ENCODE measurements at regions not wholly inside any gene's neighbourhood (a gene's known extent, or its start where the extent isn't known, plus 50 kb on each side); places are given as distances from the start of the nearest gene placed in this dataset.

- DNase-seq (ENCODE audit: low read depth in 4 of 4, low spot score in 3 of 4), result no peak
Measured at GRCh38 chr18:2312440-2312839, 258.9 kb downstream of the METTL4 start.

GRCh38 chr18:2313332-2313731 lies 258.0 kb downstream of the METTL4 start:
- no peak for DNase-seq (ENCODE audit: low read depth in 4 of 4, low spot score in 3 of 4)

GRCh38 chr18:2316082-2316750 lies 255.1 kb downstream of the METTL4 start:
- DNase-seq (ENCODE audit: low read depth in 4 of 4, low spot score in 3 of 4), result no peak

GRCh38 chr18:2316751-2317696 lies 254.3 kb downstream of the METTL4 start:
- DNase-seq (ENCODE audit: low read depth in 4 of 4, low spot score in 3 of 4), result no peak

- no peak for DNase-seq (ENCODE audit: low read depth in 4 of 4, low spot score in 3 of 4)
Measured at GRCh38 chr18:2324459-2324858, 246.8 kb downstream of the METTL4 start.

- no peak for DNase-seq (ENCODE audit: low read depth in 4 of 4, low spot score in 3 of 4)
Measured at GRCh38 chr18:2325308-2325849, 245.9 kb downstream of the METTL4 start.

- DNase-seq (ENCODE audit: low read depth in 4 of 4, low spot score in 3 of 4), result no peak
Measured at GRCh38 chr18:2325933-2326332, 245.4 kb downstream of the METTL4 start.

- no peak for DNase-seq (ENCODE audit: low read depth in 4 of 4, low spot score in 3 of 4)
Measured at GRCh38 chr18:2326999-2327398, 244.3 kb downstream of the METTL4 start.

GRCh38 chr18:2330764-2331163 lies 240.5 kb downstream of the METTL4 start:
- DNase-seq (ENCODE audit: low read depth in 4 of 4, low spot score in 3 of 4), result no peak

GRCh38 chr18:2331491-2331890 lies 239.8 kb downstream of the METTL4 start:
- DNase-seq (ENCODE audit: low read depth in 4 of 4, low spot score in 3 of 4), result no peak

GRCh38 chr18:2336690-2337392 lies 234.5 kb downstream of the METTL4 start:
- no peak for DNase-seq (ENCODE audit: low read depth in 4 of 4, low spot score in 3 of 4)

- DNase-seq (ENCODE audit: low read depth in 4 of 4, low spot score in 3 of 4), result no peak
Measured at GRCh38 chr18:2337552-2338141, 233.7 kb downstream of the METTL4 start.

GRCh38 chr18:2338601-2339000 lies 232.7 kb downstream of the METTL4 start:
- no peak for DNase-seq (ENCODE audit: low read depth in 4 of 4, low spot score in 3 of 4)

GRCh38 chr18:2340335-2340734 lies 231.0 kb downstream of the METTL4 start:
- no peak for DNase-seq (ENCODE audit: low read depth in 4 of 4, low spot score in 3 of 4)

GRCh38 chr18:2348003-2348402 lies 223.3 kb downstream of the METTL4 start:
- DNase-seq (ENCODE audit: low read depth in 4 of 4, low spot score in 3 of 4), result no peak

- DNase-seq (ENCODE audit: low read depth in 4 of 4, low spot score in 3 of 4), result no peak
Measured at GRCh38 chr18:2351126-2351850, 220.0 kb downstream of the METTL4 start.

GRCh38 chr18:2354292-2354691 lies 217.0 kb downstream of the METTL4 start:
- no peak for DNase-seq (ENCODE audit: low read depth in 4 of 4, low spot score in 3 of 4)

- DNase-seq (ENCODE audit: low read depth in 4 of 4, low spot score in 3 of 4), result no peak
Measured at GRCh38 chr18:2356906-2357305, 214.4 kb downstream of the METTL4 start.

GRCh38 chr18:2360861-2361260 lies 210.4 kb downstream of the METTL4 start:
- no peak for DNase-seq (ENCODE audit: low read depth in 4 of 4, low spot score in 3 of 4)

- DNase-seq (ENCODE audit: low read depth in 4 of 4, low spot score in 3 of 4), result no peak
Measured at GRCh38 chr18:2368102-2368501, 203.2 kb downstream of the METTL4 start.
